LNCAP (cell line): ENCODE measurements at regions not wholly inside any gene's neighbourhood (a gene's known extent, or its start where the extent isn't known, plus 50 kb on each side); places are given as distances from the start of the nearest gene placed in this dataset.

ENCODE experiments used
- CTCF ChIP-seq: fragments of 450-650 bp; IDR thresholded peaks from 2 replicates; pipeline ENCODE4 v1.5.1; 2017; ENCODE audit warnings: mild to moderate bottlenecking

DNA sequence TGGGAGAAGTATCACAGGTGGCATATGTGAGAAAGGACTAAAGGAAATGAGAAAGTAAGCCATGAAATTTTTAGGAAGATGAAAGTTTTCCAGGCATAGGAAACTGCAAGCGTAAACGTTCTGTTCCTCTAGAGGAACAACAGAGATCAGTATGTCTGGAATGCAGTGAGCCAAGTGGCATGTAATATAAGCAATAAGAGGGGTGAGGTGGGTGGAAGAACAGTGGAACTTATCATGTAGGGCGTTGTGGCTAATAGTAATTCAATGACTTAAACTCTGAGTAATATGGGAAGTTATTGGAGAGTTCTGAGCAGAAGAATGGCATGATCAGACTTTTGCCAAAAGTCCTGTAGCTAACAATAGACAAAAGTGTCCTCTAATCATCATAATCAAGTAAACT lies 902.9 kb downstream of the EPHA3 start:
- no peak for TF ChIP-seq CTCF

DNA sequence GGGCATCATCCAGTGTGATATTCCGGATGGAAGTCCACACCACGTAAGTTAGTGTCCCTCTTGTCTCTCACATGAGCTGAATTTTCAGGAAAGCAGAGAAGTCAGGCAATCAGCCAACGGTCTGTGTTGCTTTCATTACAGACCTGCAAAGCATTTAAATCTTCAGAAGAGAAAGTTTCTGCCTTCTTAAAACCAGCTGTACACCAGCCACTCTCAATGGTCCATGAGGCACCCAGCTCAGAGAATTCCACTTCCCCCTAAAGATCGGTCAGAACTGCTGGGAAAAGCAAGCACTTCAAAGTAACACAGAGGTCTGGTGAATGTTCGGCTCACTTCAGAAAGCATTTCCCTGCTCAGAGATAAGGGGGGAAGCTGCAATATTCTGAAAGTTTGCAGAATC lies 903.7 kb downstream of the EPHA3 start:
- no peak for TF ChIP-seq CTCF

- TF ChIP-seq CTCF, result no peak
Observed at GRCh38 chr3:90011596-90011995, 904.2 kb downstream of the EPHA3 start.

DNA sequence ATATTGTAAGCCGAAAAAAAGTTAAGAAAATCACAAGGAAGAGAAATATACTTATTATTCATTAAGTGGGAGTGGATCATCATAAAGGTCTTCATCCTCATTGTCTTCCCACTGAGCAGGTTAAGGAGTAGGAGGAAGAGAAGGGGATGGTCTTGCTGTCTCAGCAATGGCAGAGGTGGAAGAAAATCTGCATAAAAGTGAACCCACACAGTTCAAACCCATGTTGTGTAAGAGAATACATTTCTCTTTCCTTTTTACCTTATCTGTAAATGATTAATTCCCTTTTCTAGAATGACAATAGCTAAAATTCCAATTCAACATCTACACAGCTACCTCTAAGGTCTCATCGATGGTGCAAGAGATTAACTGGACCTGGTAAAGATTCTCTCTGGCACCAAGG lies 904.6 kb downstream of the EPHA3 start:
- no peak for TF ChIP-seq CTCF

- no peak for TF ChIP-seq CTCF
Observed at GRCh38 chr3:90015688-90016356, 908.4 kb downstream of the EPHA3 start.

GRCh38 chr3:90016555-90016954 lies 909.1 kb downstream of the EPHA3 start:
- no peak for TF ChIP-seq CTCF

DNA sequence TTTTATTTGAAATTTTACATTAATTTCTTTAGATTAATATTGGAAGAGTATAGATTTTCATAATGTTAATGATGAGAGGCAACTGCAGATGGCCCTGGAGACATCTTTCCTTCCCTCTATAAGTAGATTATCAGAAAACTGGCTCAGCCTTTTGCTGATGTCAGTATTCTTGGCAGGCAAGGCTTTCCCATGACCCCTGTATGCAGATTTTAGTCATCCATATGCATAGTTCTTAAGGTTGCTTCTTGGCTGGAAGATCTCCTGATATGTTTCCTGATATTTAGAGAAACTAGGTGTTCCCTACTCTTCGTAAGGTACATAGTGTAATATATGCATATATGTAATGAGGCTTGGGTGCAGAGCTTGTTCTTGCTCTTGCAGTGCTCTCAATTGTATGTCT lies 911.4 kb downstream of the EPHA3 start:
- TF ChIP-seq CTCF, result no peak

DNA sequence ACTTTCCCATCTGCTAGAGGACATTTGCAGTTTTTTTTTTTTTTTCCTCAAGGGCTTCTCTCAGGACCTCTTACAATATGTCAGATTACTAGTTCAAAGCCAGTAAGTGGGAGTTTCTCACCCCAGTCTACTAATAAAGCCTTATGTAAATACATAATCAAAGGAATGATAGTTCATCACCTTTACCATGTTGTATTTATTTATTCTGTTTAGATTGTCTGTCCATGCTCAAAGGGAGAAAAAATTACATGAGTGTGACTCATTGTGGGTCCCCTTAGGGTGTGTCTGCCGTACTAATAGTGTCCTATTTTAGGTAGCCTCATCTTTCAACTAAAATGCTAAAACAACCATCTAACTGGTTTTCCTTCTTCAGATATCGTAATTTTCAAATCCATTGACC lies 917.6 kb downstream of the EPHA3 start:
- no peak for TF ChIP-seq CTCF
